ENCODE measurements at regions not wholly inside any gene's neighbourhood (a gene's known extent, or its start where the extent isn't known, plus 50 kb on each side); places are given as distances from the start of the nearest gene placed in this dataset.

DNA sequence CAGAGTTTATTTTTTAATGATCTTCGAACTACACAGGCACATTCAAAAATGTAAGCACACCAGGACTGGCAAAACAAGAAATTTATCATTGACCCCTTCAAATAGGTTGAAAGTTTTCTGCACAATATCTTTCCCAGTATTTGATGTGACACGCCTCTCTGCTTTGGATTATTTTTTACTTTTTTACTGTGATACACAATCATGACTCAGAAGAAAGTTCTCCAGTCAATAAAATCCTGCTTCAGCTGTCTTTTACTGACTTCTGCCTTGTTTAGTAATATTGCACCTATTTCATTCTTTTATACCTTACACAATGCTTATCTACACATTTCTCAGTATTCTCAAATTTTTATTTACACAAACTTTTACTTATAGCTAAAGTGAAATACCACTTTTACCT, 1750.4 kb downstream of the PCDH9 start:
- no peak overlapping the region for H3K4me3 ChIP-seq (ENCODE audit: control insufficient read depth in 1 of 7, extremely low read depth in 1 of 7, insufficient read depth in 4 of 7, low read depth in 2 of 7, low read length in 6 of 7)
- H3K9me3 ChIP-seq (ENCODE audit: control extremely low read depth in 1 of 5, control insufficient read depth in 4 of 5, insufficient read depth in 2 of 5, low read depth in 1 of 5, low read length in 4 of 5), result no peaks in the 10 kb centered on the region
- H3K27ac ChIP-seq (ENCODE audit: insufficient read depth in 1 of 2, low read depth in 1 of 2, low read length in 2 of 2, poor library complexity in 1 of 2, severe bottlenecking in 2 of 2), result no peak overlapping the region
- no peaks in the 10 kb centered on the region for H3K36me3 ChIP-seq (ENCODE audit: control insufficient read depth in 4 of 4, insufficient read depth in 4 of 4, low read length in 3 of 4)
- DNase-seq, result no peak
- H3K27me3 ChIP-seq (replicated peaks in 2 of 5; ENCODE audit: control insufficient read depth in 4 of 5, insufficient read depth in 5 of 5, low read length in 4 of 5), result no peaks in the 10 kb centered on the region
- CTCF ChIA-PET, result no interaction called here
- 90% methylated on average over 2 of the region's 2 CpGs for WGBS (ENCODE audit: insufficient coverage)
- POLR2A ChIA-PET, result no interaction called here
- no peaks in the 10 kb centered on the region for H3K4me1 ChIP-seq (ENCODE audit: control extremely low read depth in 1 of 4, control insufficient read depth in 4 of 4, insufficient read depth in 4 of 4, low read length in 3 of 4)

DNA sequence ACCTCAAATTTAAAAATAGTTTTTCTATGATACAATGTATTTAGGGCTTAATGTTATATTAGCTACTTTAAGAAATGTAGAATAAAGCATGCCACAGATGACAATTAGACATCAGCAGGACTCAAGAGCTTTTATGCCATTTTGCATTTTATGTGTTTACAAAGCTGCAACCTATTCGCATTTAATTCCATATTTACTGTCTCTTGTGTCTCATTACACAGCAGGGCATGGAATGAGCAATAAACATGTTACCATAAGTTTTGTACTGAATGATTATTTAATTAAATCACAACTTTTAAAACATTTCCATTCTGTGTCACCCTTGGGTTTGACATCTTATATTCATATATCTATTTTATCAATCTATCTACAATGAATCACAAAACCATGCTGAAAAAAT, 1756.9 kb downstream of the PCDH9 start:
- no peak for DNase-seq
- no peaks in the 10 kb centered on the region for H3K27me3 ChIP-seq (replicated peaks in 2 of 5; ENCODE audit: control insufficient read depth in 4 of 5, insufficient read depth in 5 of 5, low read length in 4 of 5)
- CTCF ChIA-PET, result no interaction called here
- H3K4me3 ChIP-seq (ENCODE audit: control insufficient read depth in 1 of 7, extremely low read depth in 1 of 7, insufficient read depth in 4 of 7, low read depth in 2 of 7, low read length in 6 of 7), result no peak overlapping the region
- no CpG with 5 or more reads among the region's 1 CpG for WGBS (ENCODE audit: insufficient coverage)
- H3K27ac ChIP-seq (ENCODE audit: insufficient read depth in 1 of 2, low read depth in 1 of 2, low read length in 2 of 2, poor library complexity in 1 of 2, severe bottlenecking in 2 of 2), result no peak overlapping the region
- POLR2A ChIA-PET, result no interaction called here
- no peaks in the 10 kb centered on the region for H3K36me3 ChIP-seq (ENCODE audit: control insufficient read depth in 4 of 4, insufficient read depth in 4 of 4, low read length in 3 of 4)
- H3K9me3 ChIP-seq (ENCODE audit: control extremely low read depth in 1 of 5, control insufficient read depth in 4 of 5, insufficient read depth in 2 of 5, low read depth in 1 of 5, low read length in 4 of 5), result no peaks in the 10 kb centered on the region
- H3K4me1 ChIP-seq (ENCODE audit: control extremely low read depth in 1 of 4, control insufficient read depth in 4 of 4, insufficient read depth in 4 of 4, low read length in 3 of 4), result peaks cover 5 to 20% (median 11%) of the 10 kb centered on the region in 4 experiments

DNA sequence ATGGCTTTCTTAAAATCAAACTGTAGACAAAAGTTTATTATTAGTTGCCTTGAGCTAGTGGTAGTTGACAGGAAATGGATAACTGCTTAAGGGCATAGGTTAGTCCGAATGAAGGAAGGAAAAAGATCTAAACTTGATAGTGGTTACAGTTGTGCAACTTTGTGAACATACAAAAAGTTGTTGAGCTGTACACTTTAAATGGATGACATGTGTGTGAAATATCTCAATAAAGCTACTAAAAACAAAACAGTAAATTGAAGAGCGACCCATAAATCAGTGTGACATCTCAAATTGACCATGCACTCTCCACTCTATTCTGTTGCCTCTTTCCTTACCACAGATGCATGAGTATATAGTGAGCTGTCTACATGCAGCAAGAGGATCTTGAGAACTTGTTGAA, 1757.8 kb downstream of the PCDH9 start:
- H3K9me3 ChIP-seq (ENCODE audit: control extremely low read depth in 1 of 5, control insufficient read depth in 4 of 5, insufficient read depth in 2 of 5, low read depth in 1 of 5, low read length in 4 of 5), result peaks cover 0 to 3% (median 0%) of the 10 kb centered on the region in 5 experiments
- no peak overlapping the region for H3K4me3 ChIP-seq (ENCODE audit: control insufficient read depth in 1 of 7, extremely low read depth in 1 of 7, insufficient read depth in 4 of 7, low read depth in 2 of 7, low read length in 6 of 7)
- H3K4me1 ChIP-seq (ENCODE audit: control extremely low read depth in 1 of 4, control insufficient read depth in 4 of 4, insufficient read depth in 4 of 4, low read length in 3 of 4), result peaks cover 9 to 28% (median 17%) of the 10 kb centered on the region in 4 experiments
- no peak for DNase-seq
- 0% methylated on average over 1 of the region's 2 CpGs for WGBS (ENCODE audit: insufficient coverage)
- H3K27me3 ChIP-seq (replicated peaks in 2 of 5; ENCODE audit: control insufficient read depth in 4 of 5, insufficient read depth in 5 of 5, low read length in 4 of 5), result no peaks in the 10 kb centered on the region
- CTCF ChIA-PET, result no interaction called here
- no peak overlapping the region for H3K27ac ChIP-seq (ENCODE audit: insufficient read depth in 1 of 2, low read depth in 1 of 2, low read length in 2 of 2, poor library complexity in 1 of 2, severe bottlenecking in 2 of 2)
- H3K36me3 ChIP-seq (ENCODE audit: control insufficient read depth in 4 of 4, insufficient read depth in 4 of 4, low read length in 3 of 4), result no peaks in the 10 kb centered on the region
- POLR2A ChIA-PET, result no interaction called here

DNA sequence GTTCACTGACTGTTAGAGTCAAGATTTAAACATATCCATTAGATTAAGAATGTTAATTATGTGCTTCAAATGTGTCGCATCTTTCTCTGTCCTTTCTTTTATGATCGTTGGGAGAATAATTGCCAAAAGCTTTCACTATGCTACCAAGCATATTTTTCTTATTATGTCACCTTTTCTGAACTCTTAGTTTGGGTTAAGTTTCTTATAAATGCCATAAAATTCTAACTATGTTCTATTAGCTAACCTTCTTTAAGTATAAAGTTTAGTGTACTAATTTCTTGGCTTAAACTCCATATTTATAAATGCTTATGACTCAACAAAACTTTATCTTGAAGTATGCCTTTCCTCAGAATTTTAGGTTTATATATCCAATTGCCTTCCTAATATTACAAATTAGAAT, 1759.4 kb downstream of the PCDH9 start:
- peaks cover 11 to 29% (median 17%) of the 10 kb centered on the region in 4 experiments for H3K4me1 ChIP-seq (ENCODE audit: control extremely low read depth in 1 of 4, control insufficient read depth in 4 of 4, insufficient read depth in 4 of 4, low read length in 3 of 4)
- peaks cover 0 to 3% (median 0%) of the 10 kb centered on the region in 5 experiments for H3K9me3 ChIP-seq (ENCODE audit: control extremely low read depth in 1 of 5, control insufficient read depth in 4 of 5, insufficient read depth in 2 of 5, low read depth in 1 of 5, low read length in 4 of 5)
- H3K27ac ChIP-seq (ENCODE audit: insufficient read depth in 1 of 2, low read depth in 1 of 2, low read length in 2 of 2, poor library complexity in 1 of 2, severe bottlenecking in 2 of 2), result no peak overlapping the region
- H3K36me3 ChIP-seq (ENCODE audit: control insufficient read depth in 4 of 4, insufficient read depth in 4 of 4, low read length in 3 of 4), result no peaks in the 10 kb centered on the region
- CTCF ChIA-PET, result interaction anchor here (0.6 kb wide), 1 partner anchor 172 kb away, joined by 3 read pairs; no protein-coding TSS in a partner anchor
- H3K27me3 ChIP-seq (replicated peaks in 2 of 5; ENCODE audit: control insufficient read depth in 4 of 5, insufficient read depth in 5 of 5, low read length in 4 of 5), result no peaks in the 10 kb centered on the region
- H3K4me3 ChIP-seq (ENCODE audit: control insufficient read depth in 1 of 7, extremely low read depth in 1 of 7, insufficient read depth in 4 of 7, low read depth in 2 of 7, low read length in 6 of 7), result no peak overlapping the region
- no CpG with 5 or more reads among the region's 2 CpGs for WGBS (ENCODE audit: insufficient coverage)
- DNase-seq, result no peak
- POLR2A ChIA-PET, result no interaction called here

DNA sequence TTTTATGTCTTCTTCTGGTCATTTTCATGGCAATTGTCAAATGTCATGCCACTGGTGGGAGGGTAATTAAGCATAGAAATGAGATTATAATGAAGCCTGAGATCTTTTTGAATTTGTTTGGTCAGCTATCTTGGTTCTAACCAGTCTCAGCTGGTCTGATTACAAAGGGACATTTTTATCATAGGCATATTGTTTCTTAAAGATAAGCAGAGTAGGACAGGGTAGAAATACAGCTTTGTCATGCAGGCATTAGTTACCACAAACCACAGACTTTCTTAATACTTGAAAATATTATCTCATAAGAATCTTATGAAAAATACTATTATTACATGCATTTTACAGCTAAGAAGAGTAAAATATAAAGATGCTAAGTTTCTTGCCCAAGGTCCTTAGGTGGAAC, 1761.5 kb downstream of the PCDH9 start:
- Histone ChIP-seq H3K4me1 (ENCODE audit: control extremely low read depth in 1 of 4, control insufficient read depth in 4 of 4, insufficient read depth in 4 of 4, low read length in 3 of 4) (peaks cover 11 to 29% (median 17%) of the 10 kb centered on the region in 4 experiments), H3K36me3 (ENCODE audit: control insufficient read depth in 4 of 4, insufficient read depth in 4 of 4, low read length in 3 of 4) (no peaks in the 10 kb centered on the region), H3K4me3 (ENCODE audit: control insufficient read depth in 1 of 7, extremely low read depth in 1 of 7, insufficient read depth in 4 of 7, low read depth in 2 of 7, low read length in 6 of 7) (peak overlapping the region in 2 of 7 experiments; percentile 31), H3K9me3 (ENCODE audit: control extremely low read depth in 1 of 5, control insufficient read depth in 4 of 5, insufficient read depth in 2 of 5, low read depth in 1 of 5, low read length in 4 of 5) (peaks cover 0 to 3% (median 0%) of the 10 kb centered on the region in 5 experiments), H3K27me3 (replicated peaks in 2 of 5; ENCODE audit: control insufficient read depth in 4 of 5, insufficient read depth in 5 of 5, low read length in 4 of 5) (no peaks in the 10 kb centered on the region), H3K27ac (ENCODE audit: insufficient read depth in 1 of 2, low read depth in 1 of 2, low read length in 2 of 2, poor library complexity in 1 of 2, severe bottlenecking in 2 of 2) (no peak overlapping the region)
- CTCF ChIA-PET, result no interaction called here
- POLR2A ChIA-PET, result no interaction called here
- DNase-seq, result peak; percentile 69 to 92 (median 87)

DNA sequence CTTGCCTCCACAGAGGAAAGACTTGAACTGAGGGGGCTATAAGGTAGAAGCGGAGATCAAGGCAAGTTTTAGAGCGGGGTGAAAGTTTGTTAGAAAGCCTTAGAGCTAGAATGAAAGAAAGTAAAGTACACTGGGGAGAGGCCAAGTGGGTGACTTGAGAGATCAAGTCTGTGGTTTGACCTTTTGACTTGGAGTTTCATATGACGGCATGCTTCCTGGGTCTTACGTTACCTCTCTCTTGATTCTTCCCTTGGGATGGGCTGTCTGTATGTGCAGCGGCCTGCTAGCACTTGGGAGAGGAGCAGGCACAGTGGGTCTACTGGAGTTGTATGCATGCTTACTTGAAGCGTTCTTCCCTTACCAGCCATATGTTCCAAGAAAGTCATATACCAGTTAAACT, 1768.5 kb downstream of the PCDH9 start:
- Histone ChIP-seq H3K9me3 (ENCODE audit: control extremely low read depth in 1 of 5, control insufficient read depth in 4 of 5, insufficient read depth in 2 of 5, low read depth in 1 of 5, low read length in 4 of 5) (no peaks in the 10 kb centered on the region), H3K27ac (ENCODE audit: insufficient read depth in 1 of 2, low read depth in 1 of 2, low read length in 2 of 2, poor library complexity in 1 of 2, severe bottlenecking in 2 of 2) (no peak overlapping the region), H3K4me3 (ENCODE audit: control insufficient read depth in 1 of 7, extremely low read depth in 1 of 7, insufficient read depth in 4 of 7, low read depth in 2 of 7, low read length in 6 of 7) (no peak overlapping the region), H3K36me3 (ENCODE audit: control insufficient read depth in 4 of 4, insufficient read depth in 4 of 4, low read length in 3 of 4) (no peaks in the 10 kb centered on the region), H3K4me1 (ENCODE audit: control extremely low read depth in 1 of 4, control insufficient read depth in 4 of 4, insufficient read depth in 4 of 4, low read length in 3 of 4) (no peaks in the 10 kb centered on the region), H3K27me3 (replicated peaks in 2 of 5; ENCODE audit: control insufficient read depth in 4 of 5, insufficient read depth in 5 of 5, low read length in 4 of 5) (no peaks in the 10 kb centered on the region)
- DNase-seq, result no peak
- 100% methylated on average over 4 of the region's 6 CpGs for WGBS (ENCODE audit: insufficient coverage)
- ChIA-PET CTCF (no interaction called here), POLR2A (no interaction called here)

DNA sequence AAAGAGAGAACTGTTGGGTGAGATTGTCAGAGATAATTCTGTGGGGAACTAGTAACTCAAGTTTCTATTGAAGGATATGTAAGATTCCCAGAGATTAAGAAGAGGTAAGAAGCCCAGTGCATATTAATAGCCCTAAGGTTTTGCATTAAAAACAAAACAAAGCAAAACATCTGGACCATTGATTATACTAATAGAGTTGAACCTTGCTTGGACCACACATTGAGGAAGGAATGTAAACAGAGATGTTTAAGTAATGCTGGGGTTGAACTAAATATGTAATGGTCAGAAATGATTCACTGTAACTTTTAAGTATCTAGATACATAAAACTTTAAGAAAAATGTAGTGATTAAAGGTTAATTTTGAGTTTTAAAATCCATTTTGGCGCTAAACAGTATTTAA, 1770.0 kb downstream of the PCDH9 start:
- Histone ChIP-seq H3K27me3 (replicated peaks in 2 of 5; ENCODE audit: control insufficient read depth in 4 of 5, insufficient read depth in 5 of 5, low read length in 4 of 5) (no peaks in the 10 kb centered on the region), H3K4me3 (ENCODE audit: control insufficient read depth in 1 of 7, extremely low read depth in 1 of 7, insufficient read depth in 4 of 7, low read depth in 2 of 7, low read length in 6 of 7) (no peak overlapping the region), H3K4me1 (ENCODE audit: control extremely low read depth in 1 of 4, control insufficient read depth in 4 of 4, insufficient read depth in 4 of 4, low read length in 3 of 4) (no peaks in the 10 kb centered on the region), H3K36me3 (ENCODE audit: control insufficient read depth in 4 of 4, insufficient read depth in 4 of 4, low read length in 3 of 4) (no peaks in the 10 kb centered on the region), H3K27ac (ENCODE audit: insufficient read depth in 1 of 2, low read depth in 1 of 2, low read length in 2 of 2, poor library complexity in 1 of 2, severe bottlenecking in 2 of 2) (no peak overlapping the region), H3K9me3 (ENCODE audit: control extremely low read depth in 1 of 5, control insufficient read depth in 4 of 5, insufficient read depth in 2 of 5, low read depth in 1 of 5, low read length in 4 of 5) (no peaks in the 10 kb centered on the region)
- POLR2A ChIA-PET, result no interaction called here
- DNase-seq, result no peak
- no CpG with 5 or more reads among the region's 1 CpG for WGBS (ENCODE audit: insufficient coverage)
- CTCF ChIA-PET, result no interaction called here
